Suprapubic skin (tissue), 3 donors: ENCODE measurements at regions not wholly inside any gene's neighbourhood (a gene's known extent, or its start where the extent isn't known, plus 50 kb on each side); places are given as distances from the start of the nearest gene placed in this dataset.

Experiments used
- POLR2A ChIP-seq, 2 donors: fragments of 450-650 bp; IDR thresholded peaks; one replicate each; pipeline ENCODE4 v1.6.1; 2017; ENCODE audit warnings: antibody characterized with exemption in 2 of 2, mild to moderate bottlenecking in 2 of 2, moderate library complexity in 2 of 2
- TF ChIP-seq, protein P1 (sequence below), 2 donors: fragments of 200-600 bp in 1 of 2; fragments of 450-650 bp in 1 of 2; sonication (generic) in 1 of 2; IDR thresholded peaks; one replicate each; pipeline ENCODE4 v1.5.1; 2016 to 2019; ENCODE audit warnings: antibody characterized with exemption in 2 of 2, mild to moderate bottlenecking in 1 of 2, moderate library complexity in 1 of 2

DNA sequence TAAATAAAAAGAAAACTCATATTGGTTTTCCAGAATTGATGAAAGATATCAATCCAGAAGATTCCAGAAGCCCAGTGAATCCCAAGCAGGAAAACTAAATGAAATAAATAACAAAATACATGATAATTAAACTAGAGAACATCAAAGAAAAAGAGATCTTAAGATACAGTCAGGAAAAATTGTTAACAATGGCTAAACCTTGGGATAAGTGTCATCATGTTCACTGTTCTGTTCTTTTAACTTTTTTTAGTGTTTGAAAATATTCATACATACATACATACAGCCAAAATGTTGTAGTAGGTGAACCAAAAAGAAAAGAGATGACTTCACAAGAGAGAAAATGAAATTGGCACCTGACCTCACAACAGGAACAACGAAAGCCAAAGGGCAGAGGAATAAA is 72.2 kb upstream of the MYCN start:
- no peak for TF ChIP-seq POLR2A (IDR thresholded peaks at IDR 0.05)
- TF ChIP-seq, protein P1, sequence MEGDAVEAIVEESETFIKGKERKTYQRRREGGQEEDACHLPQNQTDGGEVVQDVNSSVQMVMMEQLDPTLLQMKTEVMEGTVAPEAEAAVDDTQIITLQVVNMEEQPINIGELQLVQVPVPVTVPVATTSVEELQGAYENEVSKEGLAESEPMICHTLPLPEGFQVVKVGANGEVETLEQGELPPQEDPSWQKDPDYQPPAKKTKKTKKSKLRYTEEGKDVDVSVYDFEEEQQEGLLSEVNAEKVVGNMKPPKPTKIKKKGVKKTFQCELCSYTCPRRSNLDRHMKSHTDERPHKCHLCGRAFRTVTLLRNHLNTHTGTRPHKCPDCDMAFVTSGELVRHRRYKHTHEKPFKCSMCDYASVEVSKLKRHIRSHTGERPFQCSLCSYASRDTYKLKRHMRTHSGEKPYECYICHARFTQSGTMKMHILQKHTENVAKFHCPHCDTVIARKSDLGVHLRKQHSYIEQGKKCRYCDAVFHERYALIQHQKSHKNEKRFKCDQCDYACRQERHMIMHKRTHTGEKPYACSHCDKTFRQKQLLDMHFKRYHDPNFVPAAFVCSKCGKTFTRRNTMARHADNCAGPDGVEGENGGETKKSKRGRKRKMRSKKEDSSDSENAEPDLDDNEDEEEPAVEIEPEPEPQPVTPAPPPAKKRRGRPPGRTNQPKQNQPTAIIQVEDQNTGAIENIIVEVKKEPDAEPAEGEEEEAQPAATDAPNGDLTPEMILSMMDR (IDR thresholded peaks at IDR 0.05) = no peak
